BLaER1 (cell line): ENCODE measurements at regions not wholly inside any gene's neighbourhood (a gene's known extent, or its start where the extent isn't known, plus 50 kb on each side); places are given as distances from the start of the nearest gene placed in this dataset.

Experiments
- H3K27ac ChIP-seq: shearing (Covaris generic); formaldehyde crosslinking; 2 replicates; pipeline ENCODE4 v1.8.1; 2022
- H3K27me3 ChIP-seq: shearing (Covaris generic); formaldehyde crosslinking; 2 replicates; pipeline ENCODE4 v1.8.1; 2022
- H3K36me3 ChIP-seq: shearing (Covaris generic); formaldehyde crosslinking; 2 replicates; pipeline ENCODE4 v1.8.1; 2022
- H3K4me1 ChIP-seq: shearing (Covaris generic); formaldehyde crosslinking; 2 replicates; pipeline ENCODE4 v1.8.1; 2022
- H3K4me2 ChIP-seq: shearing (Covaris generic); formaldehyde crosslinking; 2 replicates; pipeline ENCODE4 v1.8.1; 2022
- H3K4me3 ChIP-seq: shearing (Covaris generic); formaldehyde crosslinking; 2 replicates; pipeline ENCODE4 v1.8.1; 2022
- H3K9ac ChIP-seq: shearing (Covaris generic); formaldehyde crosslinking; 2 replicates; pipeline ENCODE4 v1.8.1; 2022
- H3K9me3 ChIP-seq: shearing (Covaris generic); formaldehyde crosslinking; 2 replicates; pipeline ENCODE4 v1.8.1; 2022
- H4K20me1 ChIP-seq: shearing (Covaris generic); formaldehyde crosslinking; 2 replicates; pipeline ENCODE4 v1.8.1; 2022
- Cebpa-rat ChIP-seq: shearing (Covaris generic); IDR thresholded peaks from 2 replicates; pipeline ENCODE4 v1.8.1; 2022

GRCh38 chr6:156387472-156387871 lies 389.7 kb upstream of the ARID1B start:
- H3K4me1 ChIP-seq, result 0 out of 2 replicates have a peak, but pooled peaks cover 6% of the 10 kb centered on the region
- TF ChIP-seq Cebpa-rat, result no peak
- no peak overlapping the region for H3K9ac ChIP-seq

DNA sequence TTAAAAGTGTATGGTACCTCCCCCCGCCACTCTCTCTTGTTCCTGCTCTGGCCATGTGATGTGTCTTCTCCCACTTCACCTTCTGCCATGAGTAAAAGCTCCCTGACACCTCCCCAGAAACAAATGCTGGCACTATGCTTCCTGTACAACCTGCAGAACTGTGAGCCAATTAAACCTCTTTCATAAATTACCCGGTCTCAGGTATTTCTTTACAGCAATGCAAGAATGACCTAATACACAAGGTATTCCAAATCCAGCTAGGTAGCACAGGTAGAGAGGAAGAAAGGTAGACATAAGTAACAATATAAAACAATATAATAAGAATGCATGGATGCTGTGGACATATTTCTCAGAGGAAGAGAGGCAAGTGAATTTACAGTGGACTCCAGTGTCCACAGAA lies 394.1 kb upstream of the ARID1B start:
- Histone ChIP-seq H3K9ac (no peak overlapping the region), H3K4me1 (no peaks in the 10 kb centered on the region), H3K9me3 (no peaks in the 10 kb centered on the region), H3K4me3 (no peak overlapping the region), H3K36me3 (no peaks in the 10 kb centered on the region), H4K20me1 (no peaks in the 10 kb centered on the region), H3K27ac (no peak overlapping the region), H3K27me3 (no peaks in the 10 kb centered on the region), H3K4me2 (no peak overlapping the region)
- no peak for TF ChIP-seq Cebpa-rat

More at GRCh38 chr6:156387472-156387871, 389.7 kb upstream of the ARID1B start:
- Histone ChIP-seq H3K4me2 (no peak overlapping the region), H3K36me3 (no peaks in the 10 kb centered on the region), H3K27me3 (no peaks in the 10 kb centered on the region), H3K4me3 (no peak overlapping the region), H3K9me3 (no peaks in the 10 kb centered on the region), H3K27ac (no peak overlapping the region), H4K20me1 (no peaks in the 10 kb centered on the region)

DNA sequence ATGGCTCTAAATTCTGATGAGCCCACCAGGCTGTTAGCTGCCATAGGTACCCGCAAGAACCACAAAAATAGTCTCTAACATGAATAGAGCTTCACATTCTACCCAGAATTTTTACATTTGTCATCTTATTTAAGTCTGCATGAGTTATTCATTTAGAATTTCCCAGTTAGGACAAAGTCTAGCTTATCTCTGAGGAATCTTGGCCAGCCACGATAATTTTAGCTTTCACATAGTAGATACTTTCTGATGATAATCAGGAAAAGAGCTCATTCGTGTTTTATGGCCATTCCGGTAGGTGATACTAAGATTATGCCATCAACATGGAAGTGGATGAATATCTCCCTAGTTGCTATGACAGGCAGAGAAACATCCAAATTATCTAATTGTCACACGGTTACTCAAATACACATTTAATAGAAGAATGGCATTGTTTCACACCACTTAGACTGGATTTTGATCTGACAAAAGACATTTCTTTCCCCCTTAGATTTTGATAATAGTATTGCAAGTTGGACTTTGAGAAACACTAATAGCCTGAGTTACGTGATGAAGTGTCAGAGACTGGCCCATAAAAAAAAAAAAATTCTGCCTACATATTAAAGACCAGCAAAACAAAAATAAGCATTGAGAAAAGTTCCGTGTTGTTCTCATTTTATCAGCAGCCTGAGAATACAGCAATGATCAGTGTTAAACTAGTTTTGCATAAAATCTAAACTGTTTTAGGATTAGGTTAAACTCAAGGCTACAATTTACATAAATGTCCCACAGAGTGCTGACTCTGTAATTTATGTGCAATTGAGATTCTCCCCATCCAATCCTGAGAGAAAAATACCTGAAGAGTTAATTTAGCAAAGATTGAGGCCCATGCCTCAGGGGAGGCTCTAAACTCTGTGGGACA lies 397.5 kb upstream of the ARID1B start:
- no peak overlapping the region for H3K9ac ChIP-seq
- H4K20me1 ChIP-seq, result no peaks in the 10 kb centered on the region
- H3K4me1 ChIP-seq, result no peaks in the 10 kb centered on the region
- no peak overlapping the region for H3K27ac ChIP-seq
- H3K4me3 ChIP-seq, result no peak overlapping the region
- no peaks in the 10 kb centered on the region for H3K27me3 ChIP-seq
- H3K4me2 ChIP-seq, result no peak overlapping the region
- H3K9me3 ChIP-seq, result no peaks in the 10 kb centered on the region
- TF ChIP-seq Cebpa-rat, result no peak
- no peaks in the 10 kb centered on the region for H3K36me3 ChIP-seq

DNA sequence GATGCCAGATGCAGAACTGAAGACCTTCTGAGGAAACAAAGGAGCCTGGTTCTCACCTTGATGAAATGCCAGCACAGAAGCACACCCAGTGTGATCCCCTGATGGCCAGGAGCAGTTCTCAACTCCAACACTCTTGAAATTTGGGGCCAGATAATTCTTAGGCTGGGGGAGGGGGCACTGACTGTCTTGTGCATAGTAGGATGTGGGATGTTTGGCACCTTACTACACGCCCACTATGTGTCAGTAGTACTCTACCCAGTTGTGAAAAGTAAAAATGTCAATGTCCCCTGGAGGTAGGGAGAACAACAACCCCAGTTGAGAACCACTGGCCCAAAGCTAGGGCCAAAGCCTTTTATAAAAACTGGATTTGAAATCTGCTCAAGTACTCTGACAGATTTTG lies 398.3 kb upstream of the ARID1B start:
- H4K20me1 ChIP-seq, result no peaks in the 10 kb centered on the region
- H3K27me3 ChIP-seq, result no peaks in the 10 kb centered on the region
- H3K9ac ChIP-seq, result no peak overlapping the region
- no peaks in the 10 kb centered on the region for H3K4me1 ChIP-seq
- H3K4me2 ChIP-seq, result no peak overlapping the region
- no peak overlapping the region for H3K4me3 ChIP-seq
- no peaks in the 10 kb centered on the region for H3K9me3 ChIP-seq
- H3K27ac ChIP-seq, result no peak overlapping the region
- no peak for TF ChIP-seq Cebpa-rat
- no peaks in the 10 kb centered on the region for H3K36me3 ChIP-seq

DNA sequence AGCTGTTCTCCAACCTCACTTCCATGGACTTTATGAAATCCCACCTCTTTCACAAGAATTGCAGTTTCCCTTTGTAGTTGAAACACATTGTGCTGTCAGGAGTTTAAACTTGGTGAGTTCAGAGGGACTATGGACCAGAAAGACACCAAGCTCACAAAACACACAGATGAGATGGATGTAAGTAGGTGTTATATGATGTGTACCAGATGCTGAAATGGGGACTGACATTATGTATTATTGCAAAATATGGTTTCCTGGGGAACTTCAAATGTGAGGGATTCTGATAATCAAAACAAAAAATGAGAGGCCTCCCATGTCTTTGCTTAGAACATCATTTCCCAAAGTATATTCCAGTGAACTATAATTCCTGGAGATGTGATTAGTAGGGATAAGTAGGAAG lies 401.1 kb upstream of the ARID1B start:
- no peaks in the 10 kb centered on the region for H3K36me3 ChIP-seq
- H3K4me3 ChIP-seq, result no peak overlapping the region
- no peaks in the 10 kb centered on the region for H3K9me3 ChIP-seq
- no peak overlapping the region for H3K4me2 ChIP-seq
- H3K4me1 ChIP-seq, result no peaks in the 10 kb centered on the region
- no peak for TF ChIP-seq Cebpa-rat
- no peaks in the 10 kb centered on the region for H3K27me3 ChIP-seq
- no peak overlapping the region for H3K27ac ChIP-seq
- no peak overlapping the region for H3K9ac ChIP-seq
- H4K20me1 ChIP-seq, result no peaks in the 10 kb centered on the region

DNA sequence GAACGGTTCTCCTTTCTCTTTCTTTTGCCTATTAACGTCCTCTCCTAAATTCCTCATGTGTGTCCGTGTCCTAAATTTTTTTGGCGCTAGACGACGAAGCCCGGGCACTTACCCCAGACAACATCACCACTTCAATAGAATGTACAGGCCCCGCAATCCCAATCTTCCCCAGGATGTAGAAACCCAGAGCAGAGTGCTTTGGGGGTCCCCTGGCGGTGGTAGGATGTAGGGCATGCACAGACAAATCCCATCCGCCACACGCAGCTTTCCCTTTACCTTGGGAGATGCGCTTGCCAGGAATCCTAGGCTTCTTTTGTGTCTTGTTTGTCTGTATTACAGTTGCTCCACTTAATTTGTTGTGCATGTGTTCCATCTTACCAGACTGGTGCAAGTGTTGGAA lies 417.3 kb upstream of the ARID1B start:
- Histone ChIP-seq H3K4me2 (no peak overlapping the region), H3K9me3 (0 out of 2 replicates have a peak, but pooled peaks cover 17% of the 10 kb centered on the region), H3K4me1 (no peaks in the 10 kb centered on the region), H3K9ac (no peak overlapping the region), H3K36me3 (no peaks in the 10 kb centered on the region), H3K27me3 (no peaks in the 10 kb centered on the region), H3K27ac (no peak overlapping the region), H3K4me3 (no peak overlapping the region), H4K20me1 (no peaks in the 10 kb centered on the region)
- TF ChIP-seq Cebpa-rat, result no peak

DNA sequence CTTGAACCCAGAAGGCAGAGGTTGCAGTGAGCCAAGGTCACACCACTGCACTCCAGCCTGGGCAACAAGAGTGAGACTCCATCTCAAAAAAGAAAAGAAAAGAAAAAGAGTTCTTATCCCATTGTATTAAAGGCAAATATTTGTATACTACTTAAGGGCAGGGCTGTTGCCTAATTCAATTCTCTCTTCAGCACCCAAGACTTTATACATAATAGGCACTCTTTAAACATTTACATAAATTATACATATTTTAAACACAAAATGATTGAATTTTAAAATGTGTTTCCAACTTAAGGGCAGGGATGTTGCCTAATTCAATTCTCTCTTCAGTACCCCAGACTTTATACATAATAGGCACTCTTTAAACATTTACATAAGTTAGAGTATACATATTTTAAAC lies 424.3 kb upstream of the ARID1B start:
- no peak for TF ChIP-seq Cebpa-rat
- Histone ChIP-seq H3K4me2 (no peak overlapping the region), H3K27ac (no peak overlapping the region), H3K27me3 (no peaks in the 10 kb centered on the region), H3K9me3 (0 out of 2 replicates have a peak, but pooled peaks cover 6% of the 10 kb centered on the region), H3K36me3 (no peaks in the 10 kb centered on the region), H3K4me1 (no peaks in the 10 kb centered on the region), H4K20me1 (no peaks in the 10 kb centered on the region), H3K9ac (no peak overlapping the region), H3K4me3 (no peak overlapping the region)

DNA sequence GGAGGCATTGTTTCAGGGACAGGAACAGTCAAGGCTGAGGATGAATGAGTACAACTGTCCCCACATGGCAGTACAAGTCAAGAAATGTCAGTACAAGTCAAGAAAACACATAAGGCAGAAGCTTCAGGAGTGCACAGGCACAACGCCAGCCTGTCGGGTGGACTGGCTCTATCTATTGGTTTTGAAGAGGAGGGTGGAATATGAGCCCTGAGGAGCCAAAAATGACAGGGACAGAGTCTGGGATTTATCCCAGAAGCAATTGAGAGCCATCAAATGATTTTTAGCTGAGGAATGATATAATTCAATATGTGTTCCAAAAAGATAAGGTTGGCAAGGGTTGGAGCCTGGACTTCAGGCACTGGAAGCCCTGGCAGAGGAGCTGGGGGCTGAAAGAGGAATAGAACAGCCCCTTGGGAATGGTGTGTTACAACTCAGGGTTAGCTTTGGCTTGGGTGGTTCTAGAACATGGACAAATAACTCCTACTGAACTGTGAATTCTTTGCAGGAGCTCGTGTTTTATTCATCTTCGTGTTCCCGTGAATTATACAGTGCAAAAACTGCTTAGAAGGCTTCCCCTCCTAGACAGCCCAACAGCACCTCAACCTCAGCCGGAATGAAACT lies 425.7 kb upstream of the ARID1B start:
- no peak for TF ChIP-seq Cebpa-rat
- no peaks in the 10 kb centered on the region for H4K20me1 ChIP-seq
- H3K36me3 ChIP-seq, result no peaks in the 10 kb centered on the region
- no peaks in the 10 kb centered on the region for H3K9me3 ChIP-seq
- H3K27ac ChIP-seq, result no peak overlapping the region
- H3K9ac ChIP-seq, result no peak overlapping the region
- no peaks in the 10 kb centered on the region for H3K27me3 ChIP-seq
- H3K4me2 ChIP-seq, result no peak overlapping the region
- H3K4me3 ChIP-seq, result no peak overlapping the region
- H3K4me1 ChIP-seq, result no peaks in the 10 kb centered on the region

GRCh38 chr6:156350337-156350736 lies 426.8 kb upstream of the ARID1B start:
- H3K27ac ChIP-seq, result no peak overlapping the region
- H3K27me3 ChIP-seq, result no peaks in the 10 kb centered on the region
- no peak for TF ChIP-seq Cebpa-rat
- H3K4me1 ChIP-seq, result no peaks in the 10 kb centered on the region
- no peak overlapping the region for H3K4me3 ChIP-seq
- no peaks in the 10 kb centered on the region for H3K9me3 ChIP-seq
- H3K4me2 ChIP-seq, result no peak overlapping the region
- no peaks in the 10 kb centered on the region for H4K20me1 ChIP-seq
- no peak overlapping the region for H3K9ac ChIP-seq
- no peaks in the 10 kb centered on the region for H3K36me3 ChIP-seq

DNA sequence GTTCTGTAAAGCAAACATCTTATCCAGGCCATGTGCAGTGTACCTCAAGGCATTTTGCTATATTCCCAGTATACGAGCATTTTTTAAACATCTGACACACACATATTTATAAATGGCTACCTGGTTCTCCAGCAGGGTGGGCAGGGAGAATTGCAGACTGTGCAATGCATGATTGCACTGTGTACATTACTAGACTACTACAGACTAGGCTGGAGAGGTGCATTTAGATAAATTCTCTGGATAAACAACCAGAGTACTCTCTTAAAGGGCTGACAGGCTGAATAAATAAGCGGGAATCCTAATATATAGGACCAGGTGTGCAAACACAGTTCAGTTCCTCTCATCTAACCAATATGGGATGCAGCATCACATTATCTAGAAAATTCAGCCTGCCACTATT lies 428.3 kb upstream of the ARID1B start:
- Histone ChIP-seq H3K9ac (no peak overlapping the region), H3K4me2 (no peak overlapping the region), H4K20me1 (no peaks in the 10 kb centered on the region), H3K27me3 (no peaks in the 10 kb centered on the region), H3K36me3 (no peaks in the 10 kb centered on the region), H3K4me1 (no peaks in the 10 kb centered on the region), H3K27ac (no peak overlapping the region), H3K4me3 (no peak overlapping the region), H3K9me3 (no peaks in the 10 kb centered on the region)
- TF ChIP-seq Cebpa-rat, result no peak
